Stimulated activated CD8-positive, alpha-beta memory T cell treated with anti-CD3 and anti-CD28 coated beads, Interleukin-7, amount 100 ng/mL, for 1 hour (primary cell): ENCODE measurements at regions not wholly inside any gene's neighbourhood (a gene's known extent, or its start where the extent isn't known, plus 50 kb on each side); places are given as distances from the start of the nearest gene placed in this dataset.
"Not testable (repeated sequence)": the region's sequence is repeated elsewhere in the genome, so short reads cannot be mapped to it uniquely, and the experiment has no call there.

ENCODE experiments used
- DNase-seq, 2 donors: peaks; one replicate each; pipeline ENCODE4 v3.0.0-alpha.2; 2020; ENCODE audit warnings: low read depth in 2 of 2

DNA sequence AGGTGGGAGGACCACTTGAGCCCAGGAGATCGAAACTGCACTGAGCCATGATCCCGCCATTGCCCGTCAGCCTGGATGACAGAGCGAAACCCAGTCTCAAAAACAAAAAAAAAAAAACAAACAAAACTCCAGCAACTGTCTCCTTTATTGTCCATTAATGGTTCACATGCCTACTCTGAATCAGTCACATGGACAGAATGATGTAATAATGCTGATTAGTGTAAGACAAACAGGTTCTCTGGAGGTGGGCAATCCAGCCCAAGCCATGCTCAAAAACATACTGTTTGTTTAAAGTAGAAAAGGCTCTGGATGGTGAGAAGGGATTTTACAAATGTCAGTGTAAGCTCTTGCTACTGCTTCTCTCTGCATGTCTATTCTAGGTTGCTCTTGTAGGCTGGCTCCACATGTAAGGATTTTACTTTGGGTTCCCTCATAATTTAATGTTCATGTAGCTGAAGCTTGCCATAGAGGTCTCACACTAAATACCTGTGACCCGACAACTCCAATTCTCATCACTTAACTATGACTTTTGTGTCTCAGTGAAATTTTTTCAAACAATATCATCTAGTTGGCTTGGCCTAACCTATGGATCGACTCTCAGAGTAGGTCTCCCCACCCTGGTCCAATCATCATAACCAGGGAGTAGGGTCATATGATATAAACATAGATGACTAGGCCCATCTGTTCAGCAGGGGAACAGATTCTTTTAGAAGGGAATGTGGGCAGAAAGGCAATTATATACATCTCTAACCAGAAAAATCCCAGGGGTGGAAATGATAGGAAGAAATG, 83.9 kb upstream of the SLC39A10 start:
- DNase-seq, result no peak

DNA sequence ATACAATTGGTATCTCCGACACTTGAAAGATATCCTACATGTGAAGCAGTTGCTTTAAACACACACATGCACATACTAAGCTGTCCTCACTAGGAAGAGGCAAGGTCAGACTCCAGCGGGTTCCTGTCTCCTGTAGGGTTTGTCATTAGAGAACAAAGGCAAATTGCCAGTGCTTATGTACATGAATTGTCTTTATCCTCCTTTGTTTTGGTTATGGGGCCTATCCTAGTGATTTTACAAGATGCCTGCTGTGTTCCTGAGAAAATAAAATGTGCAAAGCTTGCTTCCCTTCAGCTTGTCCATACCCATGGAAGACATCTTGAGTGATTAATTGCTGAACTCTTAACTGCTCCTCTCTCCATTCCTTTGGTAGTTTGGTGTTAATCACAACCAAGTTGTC, 86.7 kb upstream of the SLC39A10 start:
- DNase-seq, result no peak

DNA sequence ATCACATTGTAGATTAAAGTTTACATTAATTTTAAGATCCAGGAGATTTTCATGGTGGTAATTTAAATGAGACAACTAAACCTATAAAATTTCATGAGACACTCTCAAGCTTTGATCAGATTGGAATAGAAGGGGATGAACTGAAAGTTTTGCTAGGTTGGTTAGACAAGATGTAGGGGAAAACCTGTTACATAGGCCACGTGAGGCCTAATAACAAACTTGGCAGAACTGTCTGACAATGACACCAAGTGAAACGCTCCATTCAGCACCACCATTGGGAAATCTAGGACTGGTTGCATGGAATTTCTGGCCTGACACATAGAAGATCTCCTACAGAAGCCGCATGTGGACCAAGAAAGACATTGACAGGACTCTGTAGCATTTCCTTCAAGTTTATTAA, 87.8 kb upstream of the SLC39A10 start:
- no peak for DNase-seq

DNA sequence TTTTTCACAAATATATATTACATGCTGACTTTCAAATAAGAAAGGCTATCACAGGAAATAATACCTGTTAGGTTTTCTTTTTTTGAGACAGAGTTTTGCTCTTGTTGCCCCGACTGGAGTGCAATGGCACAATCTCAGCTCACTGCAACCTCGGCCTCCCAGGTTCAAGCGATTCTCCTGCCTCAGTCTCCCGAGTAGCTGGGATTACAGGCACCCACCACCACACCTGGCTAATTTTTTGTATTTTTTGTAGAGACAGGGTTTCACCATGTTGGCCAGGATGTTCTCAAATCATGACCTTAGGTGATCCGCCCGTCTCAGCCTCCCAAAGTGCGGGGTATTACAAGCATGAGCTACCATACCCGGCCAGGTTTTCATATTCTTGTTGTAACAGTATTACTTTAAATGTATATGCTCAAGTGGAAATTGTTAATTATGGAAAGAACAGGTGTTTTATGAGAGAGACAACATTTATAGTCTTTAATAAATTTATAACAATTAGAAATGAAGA, 92.3 kb upstream of the SLC39A10 start:
- DNase-seq, result not testable (repeated sequence)

DNA sequence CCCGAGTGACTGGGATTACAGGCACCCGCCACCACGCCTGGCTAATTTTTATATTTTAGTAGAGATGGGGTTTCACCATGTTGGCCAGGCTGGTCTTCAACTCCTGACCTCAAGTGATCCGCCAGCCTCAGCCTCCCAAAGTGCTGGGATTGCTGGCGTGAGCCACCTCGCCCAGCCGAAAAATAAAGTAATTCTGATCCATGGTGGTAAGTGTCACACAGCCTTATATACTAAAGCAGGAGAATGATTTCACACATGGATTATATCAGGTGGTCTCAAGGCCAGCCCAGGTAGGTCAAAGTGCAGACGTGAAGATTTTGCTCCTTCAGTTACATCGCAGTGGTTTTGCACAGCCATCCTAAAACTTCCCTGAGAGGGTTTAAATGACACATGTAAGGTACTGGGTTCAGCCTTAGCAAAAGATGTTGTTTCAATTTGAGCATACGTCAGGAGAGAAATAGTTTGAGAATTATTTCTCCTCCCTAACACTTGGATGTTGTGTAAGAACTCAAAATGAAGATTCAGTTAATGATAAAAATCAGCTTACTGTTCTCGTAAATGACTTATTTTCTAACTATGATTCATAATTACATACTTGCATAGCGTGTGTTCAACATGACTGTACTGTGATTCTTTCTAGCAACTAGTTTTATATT, 93.0 kb upstream of the SLC39A10 start:
- DNase-seq, result no peak

DNA sequence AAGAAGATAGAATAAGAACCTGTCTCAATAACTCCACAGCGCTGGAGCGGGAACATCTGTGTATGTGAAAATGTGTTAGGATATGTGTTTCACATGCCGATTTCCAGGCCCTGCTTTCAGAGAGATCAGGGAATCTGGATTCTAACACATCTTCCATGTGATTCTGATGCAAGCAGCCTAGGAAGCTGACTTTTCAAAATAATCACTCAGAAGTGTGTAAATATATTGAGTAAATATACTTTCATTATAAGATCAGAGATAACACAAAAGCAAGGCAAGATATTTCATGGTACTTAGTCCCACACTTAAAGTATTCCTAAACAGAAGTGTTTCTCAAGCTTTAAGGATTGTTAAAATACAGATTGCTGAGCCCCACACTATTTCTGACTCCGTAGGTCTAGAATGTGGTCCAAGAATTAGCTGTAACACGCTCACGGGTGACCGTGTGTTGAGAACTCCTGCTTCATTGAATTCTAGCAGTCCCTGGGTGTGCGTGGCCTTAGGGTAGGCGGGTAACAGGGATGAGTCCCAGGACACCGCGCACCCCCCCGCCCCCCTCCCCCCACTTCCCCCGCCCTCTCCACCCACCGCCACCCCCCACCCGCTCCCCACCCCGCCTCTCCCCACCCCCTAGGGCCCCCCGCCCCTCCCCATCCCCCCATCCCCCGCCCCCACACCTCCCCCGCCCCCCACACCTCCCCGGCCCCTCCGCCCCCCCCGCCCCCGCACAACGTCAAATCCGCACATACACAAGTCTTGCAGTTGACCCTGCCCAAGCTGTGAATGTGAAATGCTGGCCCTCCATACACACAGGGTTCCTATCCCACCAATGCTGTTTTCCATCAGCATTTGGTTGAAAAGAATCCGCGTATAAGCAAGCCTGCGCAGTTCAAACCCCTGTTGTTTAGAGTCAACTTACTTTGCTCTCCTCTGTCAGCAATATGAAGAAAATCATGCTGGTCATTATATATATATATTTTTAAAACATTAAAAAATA, 94.2 kb upstream of the SLC39A10 start:
- DNase-seq, result no peak

DNA sequence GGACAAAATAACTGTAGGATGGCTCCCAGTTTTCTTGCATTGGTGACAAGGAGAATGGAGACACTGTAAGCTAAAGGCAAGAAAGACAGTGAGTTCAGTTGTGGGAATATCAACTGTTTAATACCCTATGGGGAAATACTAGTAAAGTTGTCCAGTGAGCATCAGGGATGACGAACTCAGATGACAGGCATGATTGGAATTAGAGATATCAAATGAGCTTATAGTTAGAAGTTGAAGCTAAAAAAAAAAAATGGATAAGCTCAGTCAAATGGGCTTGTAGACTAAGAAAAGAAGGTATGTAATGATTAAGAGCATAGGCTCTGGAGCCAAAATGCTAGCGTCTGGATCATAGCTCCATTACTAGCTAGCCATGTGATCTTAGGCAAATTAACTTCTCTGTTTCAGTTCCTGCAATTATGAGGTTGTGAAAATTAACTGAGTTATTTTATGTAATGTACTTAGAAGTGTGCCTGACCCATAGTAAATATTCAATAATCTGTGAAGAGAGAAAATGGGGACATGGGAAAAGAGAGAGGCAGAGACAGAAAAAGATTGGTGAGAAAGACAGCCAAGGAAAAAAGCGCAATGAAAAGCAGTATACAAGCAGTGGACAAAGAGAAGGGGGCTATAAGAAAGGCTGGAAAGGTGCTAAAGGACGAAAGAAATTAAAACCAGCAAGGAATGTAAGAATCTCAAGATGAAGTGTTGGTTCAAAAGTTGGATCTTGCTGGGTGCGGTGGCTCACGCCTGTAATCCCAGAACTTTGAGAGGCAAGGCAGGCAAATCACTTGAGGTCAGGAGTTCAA, 95.7 kb upstream of the SLC39A10 start:
- DNase-seq, result no peak

DNA sequence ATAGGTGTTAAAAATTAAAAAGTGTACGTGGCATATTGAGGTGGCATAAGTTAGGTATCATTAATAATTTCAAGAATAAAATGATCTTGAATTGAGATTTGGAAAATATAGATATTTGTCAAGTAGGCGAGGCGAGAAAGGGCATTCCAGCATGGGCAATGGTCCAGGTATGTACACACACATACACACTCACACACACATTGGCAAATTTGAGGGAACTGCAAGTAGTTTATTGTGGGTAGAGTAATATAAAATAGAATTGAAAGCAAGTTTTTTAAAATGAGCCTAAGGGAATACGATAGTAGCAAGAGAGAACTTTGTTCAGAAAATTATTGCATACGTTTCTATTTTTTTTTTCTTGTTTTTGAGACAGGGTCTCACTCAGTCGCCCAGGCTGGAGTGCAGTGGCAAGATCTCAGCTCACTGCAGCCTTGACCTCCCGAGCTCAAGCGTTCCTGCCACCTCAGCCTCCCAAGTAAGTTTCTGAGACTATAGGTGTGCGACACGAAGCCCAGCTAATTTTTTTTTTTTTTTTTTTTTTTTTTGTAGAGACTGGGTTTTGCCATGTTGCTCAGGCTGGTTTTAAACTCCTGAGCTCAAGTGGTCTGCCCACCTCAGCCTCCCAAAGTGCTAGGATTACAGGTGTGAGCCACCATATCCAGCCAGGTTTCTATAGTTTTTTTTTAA, 96.7 kb upstream of the SLC39A10 start:
- DNase-seq, result no peak

DNA sequence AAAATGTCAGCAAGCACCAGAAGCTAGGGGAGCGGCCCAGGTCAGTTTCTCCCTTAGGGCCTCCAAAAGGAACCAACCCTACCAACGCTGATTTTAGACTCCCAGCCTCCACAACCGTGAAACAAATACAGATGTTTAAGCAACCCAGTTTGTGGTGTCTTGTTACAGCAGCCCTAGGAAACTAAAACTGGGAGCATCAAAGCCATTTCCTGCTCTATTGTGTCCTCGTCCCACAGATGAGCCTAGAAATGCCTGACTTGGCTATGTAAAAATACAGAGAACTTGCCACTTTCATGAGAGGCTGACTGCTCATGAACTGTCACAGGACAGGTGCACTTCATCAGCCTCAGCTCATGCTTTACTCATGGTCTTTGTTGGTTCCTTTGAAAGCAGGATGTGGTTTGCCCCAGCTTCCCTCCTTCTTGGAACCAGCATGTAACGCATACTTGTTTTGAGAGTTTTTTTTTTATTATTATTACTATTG, 97.6 kb upstream of the SLC39A10 start:
- DNase-seq, result peak; percentile 29 to 42

DNA sequence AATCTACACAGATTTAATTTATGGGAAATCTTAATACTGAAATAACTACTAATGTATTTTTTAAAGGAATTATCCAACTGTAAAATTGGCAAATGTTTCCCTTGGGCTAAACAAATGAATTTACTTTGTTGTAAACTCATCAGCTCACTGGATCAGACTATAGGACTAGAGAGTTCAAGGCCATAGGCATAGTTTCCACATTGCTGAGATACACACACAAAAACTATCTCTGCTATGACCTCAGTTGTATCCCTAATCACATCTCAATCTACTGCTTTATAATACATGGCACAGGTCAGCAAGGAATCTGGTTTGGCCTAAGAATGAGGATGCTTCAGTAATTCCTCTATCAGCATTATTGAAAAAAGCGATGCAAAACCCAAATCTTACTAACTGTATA, 101.1 kb upstream of the SLC39A10 start:
- DNase-seq, result no peak

DNA sequence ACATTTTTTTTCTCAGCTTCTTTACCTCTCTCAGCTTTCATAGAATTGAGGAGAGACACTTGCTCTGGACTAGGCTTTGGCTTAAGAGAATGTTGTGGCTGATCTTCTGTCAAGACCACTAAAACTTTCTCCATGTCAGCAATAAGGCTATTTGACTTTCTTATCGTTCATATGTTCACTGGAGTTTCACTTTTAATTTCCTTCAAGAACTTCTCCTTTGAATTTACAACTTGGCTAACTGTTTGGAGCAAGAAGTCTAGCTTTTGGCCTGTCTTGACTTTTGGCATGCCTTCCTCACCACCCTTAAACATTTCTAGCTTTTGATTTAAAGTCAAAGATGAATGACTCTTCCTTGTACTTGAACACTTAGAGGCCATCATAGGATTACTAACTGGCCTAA, 104.4 kb upstream of the SLC39A10 start:
- no peak for DNase-seq

DNA sequence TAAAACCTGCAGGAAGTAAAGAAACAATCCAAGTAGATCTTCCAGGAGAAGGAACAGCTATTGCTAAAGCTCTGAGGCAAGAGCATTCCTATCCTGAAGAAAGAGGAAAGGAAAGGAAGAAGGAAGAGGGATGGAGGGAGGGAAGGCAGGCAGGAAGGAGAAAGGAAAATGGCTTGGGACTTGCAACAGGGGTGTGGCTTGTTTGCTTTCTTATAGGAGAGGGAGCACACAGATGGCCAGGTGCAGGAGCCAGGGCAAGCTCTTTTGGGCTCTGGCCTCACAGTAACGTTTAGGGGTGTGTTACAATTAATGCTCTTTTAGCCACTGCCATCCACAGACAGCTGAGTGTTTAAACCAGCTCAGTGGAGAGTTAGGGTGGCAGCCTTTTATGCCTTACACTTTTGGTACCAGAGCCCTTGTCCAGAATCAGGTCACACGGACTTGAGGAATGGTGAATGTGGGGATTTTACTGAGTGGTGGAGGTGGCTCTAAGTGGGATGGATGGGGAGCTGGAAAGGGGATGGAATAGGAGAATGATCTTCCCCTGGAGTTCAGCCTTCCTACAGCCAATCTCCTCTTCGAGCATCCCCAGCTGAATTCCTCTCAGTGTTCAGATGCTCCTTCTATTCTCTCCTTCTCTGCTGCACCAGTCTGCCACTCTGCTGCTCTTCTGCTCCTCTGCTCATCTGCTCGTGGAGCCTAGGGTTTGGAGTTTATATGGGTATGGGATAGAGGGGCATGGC, 108.7 kb upstream of the SLC39A10 start:
- no peak for DNase-seq

DNA sequence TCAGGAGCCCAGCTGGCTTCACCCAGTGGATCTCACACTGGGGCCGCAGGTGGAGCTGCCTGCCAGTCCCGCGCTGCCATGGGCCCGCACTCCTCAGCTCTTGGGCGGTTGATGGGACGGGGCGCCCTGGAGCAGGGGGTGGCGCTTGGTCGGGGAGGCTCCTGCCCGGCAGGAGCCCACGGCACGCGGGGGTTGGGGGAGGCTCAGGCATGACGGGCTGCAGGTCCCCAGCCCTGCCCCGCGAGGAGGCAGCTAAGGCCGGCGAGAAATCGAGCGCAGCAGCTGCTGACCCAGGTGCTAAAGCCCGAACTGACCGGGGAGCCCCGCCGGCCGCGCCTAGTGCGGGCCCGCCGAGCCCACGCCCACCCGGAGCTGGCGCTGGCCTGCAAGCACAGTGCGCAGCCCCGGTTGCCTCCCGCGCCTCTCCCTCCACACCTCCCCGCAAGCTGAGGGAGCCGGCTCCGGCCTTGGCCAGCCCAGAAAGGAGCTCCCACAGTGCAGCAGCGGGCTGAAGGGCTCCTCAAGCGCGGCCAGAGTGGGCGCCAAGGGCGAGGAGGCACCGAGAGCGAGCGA, 109.7 kb upstream of the SLC39A10 start:
- not testable (repeated sequence) for DNase-seq

DNA sequence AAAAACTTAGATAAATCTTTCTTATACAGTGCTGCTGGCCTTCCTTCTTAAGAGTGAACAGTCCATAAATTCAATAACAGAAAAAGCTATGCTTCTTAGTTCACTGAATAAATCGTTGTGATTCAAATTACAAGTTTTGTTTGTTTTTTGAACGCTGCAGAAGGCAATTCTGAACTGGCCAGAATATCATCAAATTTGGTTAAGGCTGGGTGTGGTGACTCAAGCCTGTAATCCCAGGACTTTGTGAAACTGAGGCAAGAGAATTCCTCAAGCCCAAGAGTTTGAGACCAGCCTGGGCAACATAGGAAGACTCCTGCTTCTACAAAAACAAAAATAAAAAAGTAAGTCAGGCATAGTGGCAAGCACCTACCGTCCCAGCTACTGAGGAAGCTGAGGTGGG, 111.2 kb upstream of the SLC39A10 start:
- no peak for DNase-seq

DNA sequence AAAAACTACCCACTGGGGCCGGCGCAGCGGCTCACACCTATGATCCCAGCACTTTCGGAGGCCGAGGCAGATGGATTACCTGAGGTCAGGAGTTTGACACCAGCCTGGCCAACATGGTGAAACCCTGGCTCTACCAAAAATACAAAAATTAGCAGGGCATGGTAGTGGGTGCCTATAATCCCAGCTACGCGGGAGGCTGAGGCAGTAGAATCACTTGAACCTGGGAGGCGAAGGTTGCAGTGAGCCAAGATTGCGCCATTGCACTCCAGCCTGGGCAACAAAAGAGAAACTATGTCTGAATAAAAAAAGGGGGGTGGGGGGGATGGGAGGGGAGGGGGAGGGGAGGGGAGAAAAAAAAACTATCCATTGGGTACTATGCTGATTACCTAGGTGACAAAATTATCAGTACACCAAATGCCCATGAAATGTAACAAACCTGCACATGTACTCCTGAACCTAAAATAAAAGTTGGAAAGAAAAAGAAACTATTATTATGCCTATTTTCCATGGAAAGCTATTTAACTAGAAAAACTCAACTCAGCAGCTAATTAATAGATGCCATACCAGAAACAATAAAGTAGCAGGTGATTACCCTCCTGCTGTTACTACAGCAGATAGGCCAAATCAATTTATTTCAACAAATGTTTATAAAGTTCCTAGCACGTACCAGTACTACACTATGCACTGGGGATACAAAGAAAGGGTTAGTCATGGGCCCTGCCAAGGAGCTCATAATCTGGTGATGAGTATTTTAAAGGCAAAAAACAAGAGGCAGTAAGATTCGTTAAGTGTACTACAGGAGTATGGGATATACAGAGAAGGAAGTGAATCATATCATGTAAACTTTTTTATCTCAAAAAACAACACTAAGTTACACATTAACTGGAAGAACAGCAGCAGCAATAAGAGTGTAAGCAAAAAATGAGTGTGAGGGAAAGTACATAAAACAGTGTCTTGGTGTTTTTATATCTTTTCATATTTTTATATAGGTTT, 112.8 kb upstream of the SLC39A10 start:
- no peak for DNase-seq

DNA sequence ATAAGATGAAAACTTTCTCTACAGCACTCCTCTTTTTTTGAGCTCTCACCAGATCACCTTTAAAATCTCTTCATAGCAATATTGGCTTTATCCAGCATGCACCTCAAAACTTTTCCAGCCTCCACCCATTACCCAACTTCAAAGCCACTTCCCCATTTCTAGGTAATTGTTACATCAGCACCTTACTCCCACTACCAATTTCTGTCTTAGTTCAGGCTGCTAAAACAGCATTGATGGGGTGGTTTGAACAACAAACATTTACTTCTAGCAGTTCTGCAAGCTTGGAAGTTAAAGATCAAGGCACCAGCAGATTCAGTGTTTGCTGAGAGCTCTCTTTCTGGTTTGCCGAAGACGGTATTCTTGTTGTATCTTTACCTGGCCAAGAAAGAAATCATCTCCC, 114.0 kb upstream of the SLC39A10 start:
- no peak for DNase-seq

DNA sequence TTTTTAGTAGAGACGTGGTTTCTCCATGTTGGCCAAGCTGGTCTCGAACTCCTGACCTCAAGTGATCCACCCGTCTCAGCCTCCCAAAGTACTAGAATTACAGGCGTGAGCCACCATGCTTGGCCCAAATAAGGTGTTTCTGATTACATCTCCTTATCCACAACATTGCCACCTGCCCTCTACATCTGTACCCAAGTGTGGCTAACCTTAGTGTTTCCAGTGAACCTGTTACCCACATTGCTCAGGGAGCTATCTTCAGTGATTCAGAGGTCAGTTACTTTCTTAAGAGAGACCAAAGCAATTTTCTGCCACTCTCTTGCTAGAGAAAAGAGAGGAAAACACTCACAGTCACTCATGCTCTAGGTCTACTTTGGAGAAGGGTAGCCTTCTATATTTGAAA, 115.0 kb upstream of the SLC39A10 start:
- no peak for DNase-seq

DNA sequence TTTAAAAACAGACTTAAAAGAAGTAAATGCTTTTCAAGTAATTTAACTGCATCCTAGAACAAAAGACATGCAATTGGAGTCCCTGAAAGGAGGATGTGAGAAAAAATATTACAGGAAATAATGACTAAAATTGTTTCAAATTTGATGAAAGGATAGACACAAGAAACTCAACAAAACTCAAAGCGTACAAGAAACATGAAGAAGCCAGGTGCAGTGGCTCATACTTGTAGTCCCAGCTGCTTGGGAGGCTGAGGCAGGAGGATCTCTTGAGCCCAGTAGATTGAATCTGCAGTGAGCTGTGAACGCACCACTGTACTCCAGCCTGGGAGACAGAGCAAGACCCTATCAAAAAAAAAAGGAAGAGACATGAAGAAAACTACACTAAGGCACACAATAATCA, 118.1 kb upstream of the SLC39A10 start:
- DNase-seq, result no peak
